Loucy (cell line): ENCODE measurements at regions not wholly inside any gene's neighbourhood (a gene's known extent, or its start where the extent isn't known, plus 50 kb on each side); places are given as distances from the start of the nearest gene placed in this dataset.

Experiments
- CTCF ChIP-seq: fragments of 200-600 bp; sonication (generic); conservative IDR thresholded peaks from 2 replicates; pipeline ENCODE4 v1.5.1; 2014; ENCODE audit warnings: mild to moderate bottlenecking, antibody characterized with exemption, low read length
- EZH2phosphoT487 ChIP-seq: fragments of 200-600 bp; IDR thresholded peaks from 2 replicates; pipeline ENCODE4 v1.6.1; 2018; ENCODE audit warnings: antibody characterized with exemption, mild to moderate bottlenecking, moderate library complexity, borderline replicate concordance

- TF ChIP-seq CTCF (no peak), EZH2phosphoT487 (no peak)
Observed at GRCh38 chr3:28088811-28089526, 152.4 kb upstream of the CMC1 start.
